K562 (cell line): ENCODE measurements at regions not wholly inside any gene's neighbourhood (a gene's known extent, or its start where the extent isn't known, plus 50 kb on each side); places are given as distances from the start of the nearest gene placed in this dataset.

Experiments used
- ATAC-seq: fragments of 200-7000 bp; cut with Tn5 transposase; 3 replicates; pipeline ENCODE4 v1.9.1; 2020; ENCODE audit warnings: moderate library complexity
- BruUV-seq: library from RNA; stranded (reverse); fragments of 400-500 nt; replicated peaks from 2 replicates; lab custom pipeline; 2021; lab: Mats Ljungman, UMichigan
- CTCF ChIA-PET: fragments of 300-600 bp; formaldehyde crosslinking; extraction: SDS; loops from one replicate; lab custom pipeline; 2021; ENCODE audit warnings: low intra/inter-chr PET ratio; lab: Yijun Ruan, JAX
- POLR2A ChIA-PET: fragments of 300-600, 350-650 bp; sonication (Branson Sonifier 250); formaldehyde crosslinking; extraction: SDS; loops from one replicate; lab custom pipeline; 2021; ENCODE audit warnings: antibody characterized with exemption, inconsistent platforms; lab: Yijun Ruan, JAX
- DNase-seq, 4 experiments: peaks; one replicate each; pipeline versions ENCODE4 v3.0.0 to v3.0.0-alpha.2; 2011 to 2018; ENCODE audit warnings: low spot score in 3 of 4, mixed read lengths in 3 of 4; ENCODE audit errors: extremely low read depth in 1 of 4
- FAIRE-seq: peaks from 2 replicates; lab custom pipeline; 2011; peaks lifted over from hg19 to GRCh38; lab: Jason Lieb, UNC
- H2AFZ ChIP-seq: 2 replicates; pipeline ENCODE4 v1.6.0; 2011; ENCODE audit warnings: low read depth, low read length, control low read depth, inconsistent platforms
- H3K27ac ChIP-seq: fragments of 200-600 bp; 3 replicates; pipeline ENCODE4 v1.8.0; 2011; ENCODE audit warnings: low read depth, mild to moderate bottlenecking, control low read depth, inconsistent platforms, low read length, moderate library complexity, mixed read lengths; ENCODE audit errors: extremely low read depth
- H3K27me3 ChIP-seq, 2 experiments: fragments of 300-600 bp in 1 of 2; 2 replicates in 1 of 2; 3 replicates in 1 of 2; pipeline versions ENCODE4 v1.6.0 to v1.8.0; 2011; ENCODE audit warnings: inconsistent platforms in 2 of 2, low read length in 2 of 2, mild to moderate bottlenecking in 1 of 2, mixed read lengths in 1 of 2, moderate library complexity in 1 of 2; ENCODE audit not compliant: control insufficient read depth in 2 of 2, insufficient read depth in 2 of 2
- H3K36me3 ChIP-seq: fragments of 300-600 bp; 3 replicates; pipeline ENCODE4 v1.8.0; 2011; ENCODE audit warnings: mild to moderate bottlenecking, low read length, inconsistent platforms; ENCODE audit not compliant: control insufficient read depth, insufficient read depth
- H3K4me1 ChIP-seq, 2 experiments: fragments of 200-600 bp in 1 of 2; replicated peaks in 1 of 2; 2 replicates in 1 of 2; 3 replicates in 1 of 2; pipeline versions ENCODE4 v1.5.1 to v1.8.0; 2011; ENCODE audit warnings: inconsistent platforms in 2 of 2, low read length in 2 of 2, mild to moderate bottlenecking in 1 of 2, mixed read lengths in 1 of 2, moderate library complexity in 1 of 2; ENCODE audit not compliant: control insufficient read depth in 2 of 2, insufficient read depth in 2 of 2
- H3K4me2 ChIP-seq: 2 replicates; pipeline ENCODE4 v1.6.1; 2011; ENCODE audit warnings: low read length, control low read depth, inconsistent platforms, mixed read lengths; ENCODE audit not compliant: insufficient read depth
- H3K4me3 ChIP-seq: fragments of 200-600 bp; sonication (generic), shearing (Covaris generic); 2 replicates; pipeline ENCODE4 v1.5.1; 2016; ENCODE audit warnings: control low read depth, inconsistent platforms
- H3K79me2 ChIP-seq: fragments of 200-600 bp; 3 replicates; pipeline ENCODE4 v1.8.0; 2011; ENCODE audit warnings: low read length, inconsistent platforms; ENCODE audit not compliant: control insufficient read depth, insufficient read depth
- H3K9ac ChIP-seq, 2 experiments: 2 replicates each; pipeline versions ENCODE4 v1.6.0 to v1.6.1; 2011; ENCODE audit warnings: low read depth in 2 of 2, low read length in 2 of 2, control low read depth in 1 of 2, inconsistent platforms in 1 of 2, mild to moderate bottlenecking in 1 of 2, mixed read lengths in 1 of 2; ENCODE audit not compliant: insufficient read depth in 1 of 2
- H3K9me1 ChIP-seq: one replicate; pipeline ENCODE4 v1.6.0; 2011; ENCODE audit warnings: inconsistent platforms, mild to moderate bottlenecking, low read length, moderate library complexity; ENCODE audit not compliant: control insufficient read depth, insufficient read depth
- H3K9me3 ChIP-seq: replicated peaks from 2 replicates; pipeline ENCODE4 v1.5.1; 2011; ENCODE audit warnings: low read depth, low read length, inconsistent platforms; ENCODE audit not compliant: control insufficient read depth, insufficient read depth
- H4K20me1 ChIP-seq: replicated peaks from 2 replicates; pipeline ENCODE4 v1.6.1; 2011; ENCODE audit warnings: low read length, inconsistent platforms, mixed read lengths; ENCODE audit not compliant: control insufficient read depth, insufficient read depth
- ATF7 ChIP-seq: fragments of 450-650 bp; IDR thresholded peaks from 2 replicates; pipeline ENCODE4 v1.7.1; 2014; ENCODE audit warnings: mild to moderate bottlenecking, moderate library complexity
- CBX1 ChIP-seq: sonication (generic); IDR thresholded peaks from 2 replicates; pipeline ENCODE4 v1.6.1; 2016; ENCODE audit warnings: antibody characterized with exemption, low read depth, mild to moderate bottlenecking
- CHD2 ChIP-seq: IDR thresholded peaks from 2 replicates; pipeline ENCODE4 v1.6.1; 2011; ENCODE audit warnings: low read depth, low read length
- CTCFL ChIP-seq: IDR thresholded peaks from 2 replicates; pipeline ENCODE4 v1.6.1; 2011; ENCODE audit warnings: borderline replicate concordance, low read depth, mild to moderate bottlenecking, moderate library complexity, low read length; ENCODE audit not compliant: insufficient read depth, poor library complexity, severe bottlenecking
- FOXK2 ChIP-seq, 2 experiments: fragments of 450-650 bp; IDR thresholded peaks in 1 of 2; conservative IDR thresholded peaks in 1 of 2; 2 replicates each; pipeline ENCODE4 v1.6.1; 2016; ENCODE audit warnings: low read depth in 2 of 2, mild to moderate bottlenecking in 1 of 2
- HDAC3 ChIP-seq: fragments of 450-650 bp; IDR thresholded peaks from 2 replicates; pipeline ENCODE4 v1.6.1; 2018; ENCODE audit warnings: borderline replicate concordance, mild to moderate bottlenecking, moderate library complexity; ENCODE audit not compliant: partially characterized antibody
- LARP7 ChIP-seq: fragments of 450-650 bp; IDR thresholded peaks from 2 replicates; pipeline ENCODE4 v1.6.1; 2016
- NFATC3 ChIP-seq: fragments of 450-650 bp; IDR thresholded peaks from 2 replicates; pipeline ENCODE4 v1.6.1; 2017; ENCODE audit warnings: mild to moderate bottlenecking
- NR4A1 ChIP-seq, 2 experiments: fragments of 250-450 bp in 1 of 2; fragments of 450-650 bp in 1 of 2; sonication (Bioruptor Pico) in 1 of 2; IDR thresholded peaks; 2 replicates each; pipeline versions ENCODE4 v1.4.0 to v1.6.1; 2016 to 2020; ENCODE audit warnings: mild to moderate bottlenecking in 2 of 2, missing compliant biosample characterization in 1 of 2, missing genetic modification characterization in 1 of 2, moderate library complexity in 1 of 2
- SP2 ChIP-seq: IDR thresholded peaks from 2 replicates; pipeline ENCODE4 v1.6.1; 2011; ENCODE audit warnings: mild to moderate bottlenecking, low read depth, low read length, moderate library complexity; ENCODE audit not compliant: poor library complexity, severe bottlenecking; ENCODE audit errors: extremely low read depth
- ZNF277 ChIP-seq: fragments of 250-450 bp; sonication (Bioruptor Pico); IDR thresholded peaks from 2 replicates; pipeline ENCODE4 v1.8.0; 2022; ENCODE audit warnings: inconsistent platforms, mild to moderate bottlenecking, moderate library complexity, borderline replicate concordance
- ZNF408 ChIP-seq: fragments of 250-450 bp; sonication (Bioruptor Pico); IDR thresholded peaks from 2 replicates; pipeline ENCODE4 v1.4.0; 2020; ENCODE audit warnings: low read depth, mild to moderate bottlenecking, moderate library complexity
- ZNF584 ChIP-seq: fragments of 200-800 bp; sonication (Bioruptor generic); IDR thresholded peaks from 2 replicates; pipeline ENCODE4 v1.6.1; 2016; ENCODE audit warnings: low read depth, mild to moderate bottlenecking, missing genetic modification characterization, missing compliant biosample characterization
- ZNF655 ChIP-seq: fragments of 250-450 bp; sonication (Bioruptor Pico); IDR thresholded peaks from 2 replicates; pipeline ENCODE4 v1.5.0; 2021
- ZNF79 ChIP-seq: fragments of 250-450 bp; sonication (Bioruptor Pico); IDR thresholded peaks from 2 replicates; pipeline ENCODE4 v1.4.0; 2020; ENCODE audit warnings: low read depth, mild to moderate bottlenecking, moderate library complexity
- WGBS: fragments of 100-300 bp; shearing (Covaris generic); methylation state at CpG from one replicate; pipeline ENCODE4 v1.1.6; 2016; ENCODE audit warnings: low coverage, mixed read lengths; ENCODE audit not compliant: insufficient coverage; ENCODE audit errors: missing lambda C conversion rate; 5-methylcytosine and 5-hydroxymethylcytosine counted together
- in situ Hi-C: fragments of 300-500 bp; cut with MboI; formaldehyde crosslinking; loops from 4 replicates; pipeline ENCODE4 v1.15.0; 2018; ENCODE audit warnings: inconsistent platforms, mixed read lengths
- intact Hi-C: fragments of 100-400 bp; cut with micrococcal nuclease; formaldehyde crosslinking; loops from 2 replicates; pipeline ENCODE4 v1.14.2; 2022

- no peak for TF ChIP-seq ZNF277
Measured at GRCh38 chr17:22506231-22506630, 813.9 kb downstream of the KCNJ18 start (continued).

- Histone ChIP-seq H3K36me3 (no peaks in the 10 kb centered on the region), H3K79me2 (no peaks in the 10 kb centered on the region), H3K4me1 (no peaks in the 10 kb centered on the region), H3K4me2 (no peak overlapping the region), H3K9ac (no peak overlapping the region), H3K9me3 (no peaks in the 10 kb centered on the region), H3K27me3 (no peaks in the 10 kb centered on the region), H3K4me3 (no peak overlapping the region), H3K9me1 (no peaks in the 10 kb centered on the region), H2AFZ (no peak overlapping the region), H3K27ac (no peak overlapping the region), H4K20me1 (no peaks in the 10 kb centered on the region)
- in situ Hi-C loops (no loop called here), intact Hi-C loops (no loop called here)
- POLR2A ChIA-PET, result interaction anchor here (0.6 kb wide), 1 partner anchor 1046 kb away, joined by 3 read pairs; no protein-coding TSS in a partner anchor
- DNase-seq (no peak), ATAC-seq (no peak), FAIRE-seq (no peak)
- TF ChIP-seq CTCFL (no peak), CHD2 (no peak), ZNF584 (CRISPR knock-in tag) (no peak), LARP7 (no peak), ZNF408 (CRISPR knock-in tag) (no peak), CBX1 (no peak), ZNF79 (CRISPR knock-in tag) (no peak), HDAC3 (no peak), SP2 (no peak), ZNF655 (no peak), FOXK2 (conservative IDR thresholded peaks at IDR 0.05 in 1 of 2, IDR thresholded peaks at IDR 0.05 in 1 of 2; ENCODE audit: low read depth in 2 of 2) (no peak), NR4A1 (CRISPR knock-in tag; IDR thresholded peaks at IDR 0.05) (no peak), NR4A1 (tag; IDR thresholded peaks at IDR 0.05) (no peak), NFATC3 (no peak), ATF7 (no peak)
- BruUV-seq, result no TSS peak
- CTCF ChIA-PET, result no interaction called here
- WGBS, result 14% methylated on average over 2 of the region's 7 CpGs
Measured at GRCh38 chr17:22506861-22507260, 814.5 kb downstream of the KCNJ18 start.
